Gastrocnemius medialis (tissue), 4 donors: ENCODE measurements at regions not wholly inside any gene's neighbourhood (a gene's known extent, or its start where the extent isn't known, plus 50 kb on each side); places are given as distances from the start of the nearest gene placed in this dataset.

Experiments used
- ATAC-seq, 2 donors: fragments of 150-250 bp; one replicate each; pipeline ENCODE4 v1.9.1; 2016
- DNase-seq, 2 donors: peaks; one replicate each; pipeline ENCODE4 v3.0.0-alpha.2; 2019
- H3K27ac ChIP-seq, 4 donors: fragments of 200-600 bp; sonication (generic); 1 replicate in 1 of 4; 2 replicates in 3 of 4; pipeline ENCODE4 v1.5.1; 2016 to 2018; ENCODE audit warnings: mild to moderate bottlenecking in 2 of 4, moderate library complexity in 1 of 4
- H3K27me3 ChIP-seq, 3 donors: fragments of 200-600 bp; sonication (generic) in 2 of 3; 1 replicate in 1 of 3; 2 replicates in 2 of 3; pipeline versions ENCODE4 v1.5.1 to v1.6.0; 2016 to 2019; ENCODE audit warnings: mild to moderate bottlenecking in 1 of 3, moderate library complexity in 1 of 3
- H3K36me3 ChIP-seq, 2 donors: fragments of 200-600 bp; sonication (generic) in 1 of 2; one replicate each; pipeline ENCODE4 v1.5.1; 2017 to 2018
- H3K4me1 ChIP-seq, 2 donors: fragments of 200-600 bp; sonication (generic) in 1 of 2; one replicate each; pipeline ENCODE4 v1.5.1; 2016 to 2017; ENCODE audit warnings: mild to moderate bottlenecking in 2 of 2
- H3K4me3 ChIP-seq, 4 donors: fragments of 200-600 bp; sonication (generic) in 3 of 4; 1 replicate in 1 of 4; 2 replicates in 3 of 4; pipeline ENCODE4 v1.5.1; 2016 to 2019; ENCODE audit warnings: mild to moderate bottlenecking in 2 of 4
- H3K9me3 ChIP-seq, 3 donors: fragments of 200-600 bp; sonication (generic) in 2 of 3; 1 replicate in 1 of 3; 2 replicates in 2 of 3; pipeline ENCODE4 v1.5.1; 2016 to 2019
- POLR2A ChIP-seq, 2 donors: fragments of 450-650 bp; IDR thresholded peaks; one replicate each; pipeline ENCODE4 v1.6.1; 2017; ENCODE audit warnings: antibody characterized with exemption in 2 of 2, mild to moderate bottlenecking in 2 of 2, moderate library complexity in 2 of 2
- in situ Hi-C, 4 donors: fragments of 200-750 bp; cut with MboI; loops; one replicate each; pipeline versions ENCODE4 v1.15.0 to v1.8.0; 2017; ENCODE audit warnings: low sequenced_read_pairs in 4 of 4
- intact Hi-C: fragments of 100-400 bp; cut with DNase I; formaldehyde crosslinking; loops from one replicate; pipeline ENCODE4 v1.15.1; 2023; ENCODE audit warnings: low total_unique reads
- TF ChIP-seq, protein P1 (sequence below), 5 experiments: fragments of 450-650 bp in 3 of 5; fragments of 200-600 bp in 2 of 5; sonication (generic) in 2 of 5; IDR thresholded peaks in 4 of 5; conservative IDR thresholded peaks in 1 of 5; 1 replicate in 4 of 5; 2 replicates in 1 of 5; pipeline ENCODE4 v1.5.1; 2016 to 2019; ENCODE audit warnings: antibody characterized with exemption in 5 of 5, mild to moderate bottlenecking in 3 of 5, moderate library complexity in 3 of 5

DNA sequence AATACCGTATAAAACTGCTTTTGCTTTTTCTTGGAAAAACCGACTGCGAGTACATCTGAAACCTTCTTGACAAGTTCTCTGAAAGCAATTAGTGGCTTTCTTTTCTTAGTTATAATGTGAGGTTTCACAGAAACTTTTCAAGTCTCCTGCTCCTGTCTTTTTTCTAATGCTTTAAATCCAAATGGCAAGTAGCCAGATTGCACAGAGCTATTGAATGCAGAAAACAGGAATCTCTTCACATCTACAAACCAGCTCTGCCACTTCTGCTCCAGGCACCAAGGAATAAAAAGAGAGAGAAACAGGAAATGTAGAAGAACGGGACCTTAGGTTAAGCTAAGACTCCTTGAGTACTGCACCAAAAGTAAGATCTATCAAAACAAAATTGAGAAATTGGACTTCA lies 267.3 kb upstream of the TET2 start:
- no peaks in the 10 kb centered on the region for H3K36me3 ChIP-seq
- in situ Hi-C loops (no loop called here), intact Hi-C loops (no loop called here)
- TF ChIP-seq POLR2A (IDR thresholded peaks at IDR 0.05): no peak
- TF ChIP-seq, protein P1, sequence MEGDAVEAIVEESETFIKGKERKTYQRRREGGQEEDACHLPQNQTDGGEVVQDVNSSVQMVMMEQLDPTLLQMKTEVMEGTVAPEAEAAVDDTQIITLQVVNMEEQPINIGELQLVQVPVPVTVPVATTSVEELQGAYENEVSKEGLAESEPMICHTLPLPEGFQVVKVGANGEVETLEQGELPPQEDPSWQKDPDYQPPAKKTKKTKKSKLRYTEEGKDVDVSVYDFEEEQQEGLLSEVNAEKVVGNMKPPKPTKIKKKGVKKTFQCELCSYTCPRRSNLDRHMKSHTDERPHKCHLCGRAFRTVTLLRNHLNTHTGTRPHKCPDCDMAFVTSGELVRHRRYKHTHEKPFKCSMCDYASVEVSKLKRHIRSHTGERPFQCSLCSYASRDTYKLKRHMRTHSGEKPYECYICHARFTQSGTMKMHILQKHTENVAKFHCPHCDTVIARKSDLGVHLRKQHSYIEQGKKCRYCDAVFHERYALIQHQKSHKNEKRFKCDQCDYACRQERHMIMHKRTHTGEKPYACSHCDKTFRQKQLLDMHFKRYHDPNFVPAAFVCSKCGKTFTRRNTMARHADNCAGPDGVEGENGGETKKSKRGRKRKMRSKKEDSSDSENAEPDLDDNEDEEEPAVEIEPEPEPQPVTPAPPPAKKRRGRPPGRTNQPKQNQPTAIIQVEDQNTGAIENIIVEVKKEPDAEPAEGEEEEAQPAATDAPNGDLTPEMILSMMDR (IDR thresholded peaks at IDR 0.05 in 4 of 5, conservative IDR thresholded peaks at IDR 0.05 in 1 of 5): no peak
- no peaks in the 10 kb centered on the region for H3K4me1 ChIP-seq
- H3K27me3 ChIP-seq: no peaks in the 10 kb centered on the region
- H3K27ac ChIP-seq: no peak overlapping the region
- no peaks in the 10 kb centered on the region for H3K9me3 ChIP-seq
- ATAC-seq (no peak), DNase-seq (no peak)
- no peak overlapping the region for H3K4me3 ChIP-seq

DNA sequence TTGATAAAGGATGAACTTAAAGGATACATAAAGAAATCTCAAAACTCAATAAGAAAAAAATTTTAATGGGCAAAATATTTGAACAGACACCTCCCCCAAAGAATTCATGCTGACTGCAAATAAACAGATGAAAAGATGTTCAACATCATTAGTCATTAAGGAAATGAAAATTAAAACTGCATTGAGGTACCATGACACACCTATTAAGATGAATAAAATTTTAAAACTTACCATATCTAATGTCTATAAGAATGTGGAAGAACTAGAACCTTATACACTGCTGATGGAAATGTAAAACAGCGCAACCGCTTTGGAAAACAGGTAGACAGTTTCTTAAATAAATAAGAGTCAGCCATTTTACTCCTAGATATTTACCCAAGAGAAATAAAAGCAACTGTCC lies 266.8 kb upstream of the TET2 start:
- Histone ChIP-seq H3K36me3 (no peaks in the 10 kb centered on the region), H3K27me3 (no peaks in the 10 kb centered on the region), H3K27ac (no peak overlapping the region), H3K4me1 (no peaks in the 10 kb centered on the region), H3K4me3 (no peak overlapping the region), H3K9me3 (no peaks in the 10 kb centered on the region)
- TF ChIP-seq, protein P1 (IDR thresholded peaks at IDR 0.05 in 4 of 5, conservative IDR thresholded peaks at IDR 0.05 in 1 of 5): no peak
- no peak for TF ChIP-seq POLR2A (IDR thresholded peaks at IDR 0.05)
- intact Hi-C loops (no loop called here), in situ Hi-C loops (no loop called here)
- DNase-seq: no peak
- ATAC-seq: no peak

DNA sequence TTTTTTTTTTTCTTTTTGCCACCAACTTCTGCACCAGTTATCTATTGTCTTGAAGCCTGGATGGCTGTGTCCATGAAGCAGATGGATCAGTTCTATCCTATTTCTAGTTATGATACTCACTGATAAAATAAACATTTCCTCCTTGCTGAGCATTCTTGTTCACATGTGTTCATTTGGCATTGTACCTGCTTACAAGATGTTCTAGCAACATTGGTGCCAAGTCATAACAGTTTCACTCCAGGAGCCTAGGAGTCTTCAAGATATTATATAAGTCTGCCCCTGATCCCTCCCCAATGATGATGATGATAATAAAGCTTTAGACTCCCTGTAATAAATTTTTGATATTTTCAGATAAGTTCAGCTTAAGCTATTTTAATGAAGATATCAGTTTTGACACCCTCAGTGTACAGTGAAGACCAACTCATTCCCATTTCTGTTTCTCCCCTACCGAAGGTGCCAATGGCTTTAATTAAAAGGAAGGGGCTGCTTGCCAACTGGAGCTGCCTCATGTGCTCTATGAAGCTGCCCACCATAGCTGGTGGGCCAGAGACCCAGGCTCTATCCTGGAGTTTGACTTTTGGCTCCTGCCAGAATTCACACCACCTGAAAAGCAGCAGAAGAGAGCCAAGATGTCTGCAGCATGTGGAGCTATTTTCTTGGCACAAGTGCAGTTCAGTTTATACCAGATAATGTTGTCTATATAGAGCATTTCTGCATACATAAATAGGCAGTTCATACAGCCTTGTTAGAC lies 265.4 kb upstream of the TET2 start:
- no peaks in the 10 kb centered on the region for H3K36me3 ChIP-seq
- no peaks in the 10 kb centered on the region for H3K9me3 ChIP-seq
- H3K27ac ChIP-seq: no peak overlapping the region
- in situ Hi-C loops: no loop called here
- no peaks in the 10 kb centered on the region for H3K4me1 ChIP-seq
- ATAC-seq (no peak), DNase-seq (no peak)
- TF ChIP-seq, protein P1 (IDR thresholded peaks at IDR 0.05 in 4 of 5, conservative IDR thresholded peaks at IDR 0.05 in 1 of 5): no peak
- no peak for TF ChIP-seq POLR2A (IDR thresholded peaks at IDR 0.05)
- H3K27me3 ChIP-seq: no peaks in the 10 kb centered on the region
- H3K4me3 ChIP-seq: no peak overlapping the region
- intact Hi-C loops: no loop called here

DNA sequence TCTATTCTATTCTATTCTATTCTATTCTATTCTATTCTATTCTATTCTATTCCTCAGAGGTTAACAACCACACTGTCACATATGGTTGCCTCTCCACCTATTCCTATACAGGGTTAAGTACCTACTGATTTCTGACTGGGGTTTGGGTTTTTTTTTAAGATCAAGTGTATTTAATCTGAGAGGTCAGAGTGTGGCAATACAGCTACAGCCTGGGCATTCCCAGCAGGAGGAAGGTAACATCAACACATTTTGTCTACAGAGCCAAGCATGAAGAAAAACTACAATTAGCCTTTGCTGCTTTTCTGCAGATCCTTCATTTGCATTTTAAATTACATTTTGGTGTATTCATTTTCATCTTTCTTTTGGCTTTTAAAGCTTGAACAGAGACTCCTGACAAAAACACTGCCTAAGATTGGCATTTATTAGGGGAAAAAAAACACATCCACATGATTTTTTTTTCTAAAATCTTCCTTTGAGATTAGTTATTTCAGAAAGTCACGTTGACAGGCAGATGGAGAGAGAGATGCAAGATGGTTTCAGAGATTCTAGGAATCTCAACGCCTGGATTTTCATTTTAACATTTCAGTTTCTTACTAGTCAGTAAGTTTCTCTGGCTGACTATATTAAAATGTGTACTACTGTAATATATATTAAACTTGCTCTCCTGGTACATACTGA lies 255.9 kb upstream of the TET2 start:
- ATAC-seq (no peak), DNase-seq (no peak)
- Histone ChIP-seq H3K4me1 (no peaks in the 10 kb centered on the region), H3K9me3 (no peaks in the 10 kb centered on the region), H3K36me3 (no peaks in the 10 kb centered on the region), H3K4me3 (no peak overlapping the region), H3K27me3 (no peaks in the 10 kb centered on the region), H3K27ac (no peak overlapping the region)
- intact Hi-C loops: no loop called here
- TF ChIP-seq POLR2A (IDR thresholded peaks at IDR 0.05): no peak
- TF ChIP-seq, protein P1 (IDR thresholded peaks at IDR 0.05 in 4 of 5, conservative IDR thresholded peaks at IDR 0.05 in 1 of 5): no peak
- in situ Hi-C loops: no loop called here
